ENCODE measurements at regions not wholly inside any gene's neighbourhood (a gene's known extent, or its start where the extent isn't known, plus 50 kb on each side); places are given as distances from the start of the nearest gene placed in this dataset.

DNA sequence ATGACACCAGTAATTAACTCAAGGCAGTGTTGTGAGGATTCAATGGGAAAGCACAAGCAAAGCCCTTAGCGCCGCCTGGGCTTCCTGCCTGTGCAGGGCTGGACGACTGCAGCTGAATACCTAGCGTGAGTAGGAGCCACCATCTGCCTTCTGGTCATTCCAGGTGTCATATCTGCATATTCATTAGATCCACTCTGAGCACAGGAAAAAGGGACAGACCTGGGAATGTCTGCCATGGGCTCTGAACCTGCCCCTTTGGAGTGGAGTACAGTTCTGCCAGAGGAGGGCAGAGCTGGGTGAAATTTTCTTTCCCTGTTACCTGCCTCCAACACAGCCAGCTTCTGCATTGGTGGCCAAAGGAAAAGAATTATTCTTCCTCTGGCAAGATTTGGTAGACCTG, 298.8 kb downstream of the NSG2 start:
- TF ChIP-seq, protein P1, sequence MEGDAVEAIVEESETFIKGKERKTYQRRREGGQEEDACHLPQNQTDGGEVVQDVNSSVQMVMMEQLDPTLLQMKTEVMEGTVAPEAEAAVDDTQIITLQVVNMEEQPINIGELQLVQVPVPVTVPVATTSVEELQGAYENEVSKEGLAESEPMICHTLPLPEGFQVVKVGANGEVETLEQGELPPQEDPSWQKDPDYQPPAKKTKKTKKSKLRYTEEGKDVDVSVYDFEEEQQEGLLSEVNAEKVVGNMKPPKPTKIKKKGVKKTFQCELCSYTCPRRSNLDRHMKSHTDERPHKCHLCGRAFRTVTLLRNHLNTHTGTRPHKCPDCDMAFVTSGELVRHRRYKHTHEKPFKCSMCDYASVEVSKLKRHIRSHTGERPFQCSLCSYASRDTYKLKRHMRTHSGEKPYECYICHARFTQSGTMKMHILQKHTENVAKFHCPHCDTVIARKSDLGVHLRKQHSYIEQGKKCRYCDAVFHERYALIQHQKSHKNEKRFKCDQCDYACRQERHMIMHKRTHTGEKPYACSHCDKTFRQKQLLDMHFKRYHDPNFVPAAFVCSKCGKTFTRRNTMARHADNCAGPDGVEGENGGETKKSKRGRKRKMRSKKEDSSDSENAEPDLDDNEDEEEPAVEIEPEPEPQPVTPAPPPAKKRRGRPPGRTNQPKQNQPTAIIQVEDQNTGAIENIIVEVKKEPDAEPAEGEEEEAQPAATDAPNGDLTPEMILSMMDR (IDR thresholded peaks at IDR 0.05 in 8 of 11, conservative IDR thresholded peaks at IDR 0.05 in 3 of 11) = no peak
- TF ChIP-seq POLR2AphosphoS5 (IDR thresholded peaks at IDR 0.05) = no peak
- TF ChIP-seq POLR2A (IDR thresholded peaks at IDR 0.05) = no peak
